HL-60 (cell line): ENCODE measurements at regions not wholly inside any gene's neighbourhood (a gene's known extent, or its start where the extent isn't known, plus 50 kb on each side); places are given as distances from the start of the nearest gene placed in this dataset.

Experiments
- DNase-seq, 2 experiments: peaks; one replicate each; pipeline ENCODE4 v3.0.0-alpha.2; 2010 to 2020; ENCODE audit warnings: low read depth in 1 of 2, low spot score in 1 of 2
- H3K27ac ChIP-seq: fragments of 250-450 bp; sonication (Bioruptor Pico); replicated peaks from 2 replicates; pipeline ENCODE4 v1.5.1; 2020; ENCODE audit warnings: mild to moderate bottlenecking, moderate library complexity
- H3K27me3 ChIP-seq: fragments of 250-450 bp; sonication (Bioruptor Pico); 2 replicates; pipeline ENCODE4 v1.5.1; 2021; ENCODE audit warnings: mild to moderate bottlenecking, moderate library complexity; ENCODE audit not compliant: insufficient read depth, poor library complexity, severe bottlenecking
- H3K4me3 ChIP-seq: replicated peaks from 2 replicates; pipeline ENCODE4 v1.5.1; 2011; ENCODE audit warnings: mild to moderate bottlenecking, control low read depth, low read length; ENCODE audit not compliant: insufficient read depth
- GABPA ChIP-seq: IDR thresholded peaks from 2 replicates; pipeline ENCODE4 v1.6.1; 2012; ENCODE audit warnings: low read depth
- POLR2AphosphoS5 ChIP-seq: IDR thresholded peaks from 2 replicates; pipeline ENCODE4 v1.6.1; 2012; ENCODE audit warnings: low read depth
- SPI1 ChIP-seq: IDR thresholded peaks from 2 replicates; pipeline ENCODE4 v1.6.1; 2012; ENCODE audit warnings: low read depth, mild to moderate bottlenecking, borderline replicate concordance
- TF ChIP-seq, protein P1 (sequence below): IDR thresholded peaks from one replicate; pipeline ENCODE4 v1.5.1; 2011; ENCODE audit warnings: low read length, control low read depth, inconsistent platforms; ENCODE audit not compliant: insufficient read depth
- TF ChIP-seq, protein P2 (sequence below): IDR thresholded peaks from 2 replicates; pipeline ENCODE4 v1.6.1; 2012; ENCODE audit warnings: low read depth; ENCODE audit not compliant: insufficient replicate concordance

DNA sequence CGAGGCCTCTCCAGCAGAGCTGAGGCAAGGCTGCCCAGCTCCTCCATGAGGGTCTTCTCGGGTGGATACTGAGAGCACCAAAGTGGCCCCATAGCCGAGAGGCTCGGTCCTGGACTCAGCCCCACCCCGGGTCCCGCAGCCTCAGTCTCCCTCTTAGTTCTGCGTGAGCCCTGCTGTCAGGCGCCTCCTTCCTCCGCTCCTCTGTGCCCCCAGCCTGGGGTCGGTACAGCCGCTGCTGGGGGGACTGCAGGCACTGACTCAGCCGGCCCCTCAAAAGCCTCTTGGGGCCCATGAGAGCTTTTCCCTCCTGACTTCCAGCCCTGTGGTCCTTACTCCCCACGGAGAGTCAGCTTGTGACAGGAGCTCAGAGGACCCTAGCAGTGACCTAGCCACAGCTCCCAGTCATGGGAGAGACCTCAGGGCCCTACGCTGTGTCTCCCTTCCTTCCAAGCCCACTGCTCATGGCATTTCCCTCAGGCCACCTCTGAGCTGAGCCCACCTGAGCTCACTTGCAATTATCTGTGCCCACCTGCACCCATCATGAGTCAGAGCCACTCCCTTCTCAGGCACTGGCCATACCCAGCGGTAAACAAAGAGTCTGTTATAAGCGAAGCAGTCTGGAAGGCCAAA lies 295.0 kb upstream of the RTL1 start:
- Histone ChIP-seq H3K27me3 (no peaks in the 10 kb centered on the region), H3K27ac (no peak overlapping the region), H3K4me3 (no peak overlapping the region)
- no peak for TF ChIP-seq POLR2AphosphoS5
- TF ChIP-seq, protein P1, sequence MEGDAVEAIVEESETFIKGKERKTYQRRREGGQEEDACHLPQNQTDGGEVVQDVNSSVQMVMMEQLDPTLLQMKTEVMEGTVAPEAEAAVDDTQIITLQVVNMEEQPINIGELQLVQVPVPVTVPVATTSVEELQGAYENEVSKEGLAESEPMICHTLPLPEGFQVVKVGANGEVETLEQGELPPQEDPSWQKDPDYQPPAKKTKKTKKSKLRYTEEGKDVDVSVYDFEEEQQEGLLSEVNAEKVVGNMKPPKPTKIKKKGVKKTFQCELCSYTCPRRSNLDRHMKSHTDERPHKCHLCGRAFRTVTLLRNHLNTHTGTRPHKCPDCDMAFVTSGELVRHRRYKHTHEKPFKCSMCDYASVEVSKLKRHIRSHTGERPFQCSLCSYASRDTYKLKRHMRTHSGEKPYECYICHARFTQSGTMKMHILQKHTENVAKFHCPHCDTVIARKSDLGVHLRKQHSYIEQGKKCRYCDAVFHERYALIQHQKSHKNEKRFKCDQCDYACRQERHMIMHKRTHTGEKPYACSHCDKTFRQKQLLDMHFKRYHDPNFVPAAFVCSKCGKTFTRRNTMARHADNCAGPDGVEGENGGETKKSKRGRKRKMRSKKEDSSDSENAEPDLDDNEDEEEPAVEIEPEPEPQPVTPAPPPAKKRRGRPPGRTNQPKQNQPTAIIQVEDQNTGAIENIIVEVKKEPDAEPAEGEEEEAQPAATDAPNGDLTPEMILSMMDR: no peak
- no peak for TF ChIP-seq GABPA
- TF ChIP-seq, protein P2, sequence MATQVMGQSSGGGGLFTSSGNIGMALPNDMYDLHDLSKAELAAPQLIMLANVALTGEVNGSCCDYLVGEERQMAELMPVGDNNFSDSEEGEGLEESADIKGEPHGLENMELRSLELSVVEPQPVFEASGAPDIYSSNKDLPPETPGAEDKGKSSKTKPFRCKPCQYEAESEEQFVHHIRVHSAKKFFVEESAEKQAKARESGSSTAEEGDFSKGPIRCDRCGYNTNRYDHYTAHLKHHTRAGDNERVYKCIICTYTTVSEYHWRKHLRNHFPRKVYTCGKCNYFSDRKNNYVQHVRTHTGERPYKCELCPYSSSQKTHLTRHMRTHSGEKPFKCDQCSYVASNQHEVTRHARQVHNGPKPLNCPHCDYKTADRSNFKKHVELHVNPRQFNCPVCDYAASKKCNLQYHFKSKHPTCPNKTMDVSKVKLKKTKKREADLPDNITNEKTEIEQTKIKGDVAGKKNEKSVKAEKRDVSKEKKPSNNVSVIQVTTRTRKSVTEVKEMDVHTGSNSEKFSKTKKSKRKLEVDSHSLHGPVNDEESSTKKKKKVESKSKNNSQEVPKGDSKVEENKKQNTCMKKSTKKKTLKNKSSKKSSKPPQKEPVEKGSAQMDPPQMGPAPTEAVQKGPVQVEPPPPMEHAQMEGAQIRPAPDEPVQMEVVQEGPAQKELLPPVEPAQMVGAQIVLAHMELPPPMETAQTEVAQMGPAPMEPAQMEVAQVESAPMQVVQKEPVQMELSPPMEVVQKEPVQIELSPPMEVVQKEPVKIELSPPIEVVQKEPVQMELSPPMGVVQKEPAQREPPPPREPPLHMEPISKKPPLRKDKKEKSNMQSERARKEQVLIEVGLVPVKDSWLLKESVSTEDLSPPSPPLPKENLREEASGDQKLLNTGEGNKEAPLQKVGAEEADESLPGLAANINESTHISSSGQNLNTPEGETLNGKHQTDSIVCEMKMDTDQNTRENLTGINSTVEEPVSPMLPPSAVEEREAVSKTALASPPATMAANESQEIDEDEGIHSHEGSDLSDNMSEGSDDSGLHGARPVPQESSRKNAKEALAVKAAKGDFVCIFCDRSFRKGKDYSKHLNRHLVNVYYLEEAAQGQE: no peak
- TF ChIP-seq SPI1: no peak
- no peak for DNase-seq

- no peak for DNase-seq
- no peak for TF ChIP-seq POLR2AphosphoS5
- TF ChIP-seq, protein P2: no peak
- TF ChIP-seq, protein P1: no peak
- no peak for TF ChIP-seq SPI1
- no peak for TF ChIP-seq GABPA
- H3K4me3 ChIP-seq: no peak overlapping the region
- H3K27ac ChIP-seq: no peak overlapping the region
- H3K27me3 ChIP-seq: no peaks in the 10 kb centered on the region
Measured at GRCh38 chr14:101199028-101199770, 295.7 kb upstream of the RTL1 start.

DNA sequence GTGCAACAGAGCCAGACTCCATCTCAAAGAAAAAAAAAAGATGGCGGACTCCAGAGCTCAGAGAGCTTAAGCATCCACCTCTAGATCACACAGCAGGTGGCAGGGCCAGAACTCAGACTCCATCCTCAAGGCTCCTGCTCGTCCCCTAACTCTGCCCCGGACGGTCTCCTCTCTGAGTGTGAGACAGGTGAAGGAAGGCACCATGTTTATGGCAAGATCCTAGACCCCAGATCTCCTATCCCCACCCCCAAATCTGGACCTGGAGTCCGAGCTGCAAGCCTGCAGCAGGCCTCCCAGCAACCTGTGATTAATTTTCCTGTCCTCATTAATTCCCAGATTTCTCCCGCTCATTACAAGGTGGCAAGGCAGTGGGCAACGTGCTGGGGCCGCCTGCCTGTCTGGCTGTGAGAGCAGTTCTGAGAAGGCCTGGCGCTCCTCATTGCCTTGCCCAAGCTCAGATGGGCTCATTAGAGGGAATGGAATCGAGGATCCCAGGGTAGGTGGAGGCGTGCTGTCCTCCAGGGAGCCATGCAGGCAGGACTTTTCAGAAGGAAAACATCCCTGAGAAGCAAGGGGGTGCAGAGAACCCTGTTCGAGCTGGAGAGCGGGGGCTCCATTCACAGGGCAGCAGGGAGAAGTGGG lies 296.6 kb upstream of the RTL1 start:
- Histone ChIP-seq H3K4me3 (no peak overlapping the region), H3K27ac (no peak overlapping the region), H3K27me3 (no peaks in the 10 kb centered on the region)
- DNase-seq: no peak
- TF ChIP-seq SPI1 (no peak), GABPA (no peak), POLR2AphosphoS5 (no peak)
- TF ChIP-seq, protein P1: no peak
- TF ChIP-seq, protein P2: no peak
